ENCODE measurements at regions not wholly inside any gene's neighbourhood (a gene's known extent, or its start where the extent isn't known, plus 50 kb on each side); places are given as distances from the start of the nearest gene placed in this dataset.

- WGBS, 2 donors = 90 to 91% methylated on average over 5 of the region's 5 CpGs
- Histone ChIP-seq H3K36me3 (no peaks in the 10 kb centered on the region), H3K4me1 (no peaks in the 10 kb centered on the region), H3K9me3 (no peaks in the 10 kb centered on the region), H3K27ac (no peak overlapping the region), H3K4me3 (no peak overlapping the region), H3K27me3 (no peaks in the 10 kb centered on the region)
- DNase-seq (no peak), ATAC-seq (ENCODE audit: low FRiP score in 2 of 2) (no peak)
- no peak for TF ChIP-seq POLR2A (IDR thresholded peaks at IDR 0.05)
- TF ChIP-seq POLR2AphosphoS5 (IDR thresholded peaks at IDR 0.05) = no peak
- TF ChIP-seq, protein P1, sequence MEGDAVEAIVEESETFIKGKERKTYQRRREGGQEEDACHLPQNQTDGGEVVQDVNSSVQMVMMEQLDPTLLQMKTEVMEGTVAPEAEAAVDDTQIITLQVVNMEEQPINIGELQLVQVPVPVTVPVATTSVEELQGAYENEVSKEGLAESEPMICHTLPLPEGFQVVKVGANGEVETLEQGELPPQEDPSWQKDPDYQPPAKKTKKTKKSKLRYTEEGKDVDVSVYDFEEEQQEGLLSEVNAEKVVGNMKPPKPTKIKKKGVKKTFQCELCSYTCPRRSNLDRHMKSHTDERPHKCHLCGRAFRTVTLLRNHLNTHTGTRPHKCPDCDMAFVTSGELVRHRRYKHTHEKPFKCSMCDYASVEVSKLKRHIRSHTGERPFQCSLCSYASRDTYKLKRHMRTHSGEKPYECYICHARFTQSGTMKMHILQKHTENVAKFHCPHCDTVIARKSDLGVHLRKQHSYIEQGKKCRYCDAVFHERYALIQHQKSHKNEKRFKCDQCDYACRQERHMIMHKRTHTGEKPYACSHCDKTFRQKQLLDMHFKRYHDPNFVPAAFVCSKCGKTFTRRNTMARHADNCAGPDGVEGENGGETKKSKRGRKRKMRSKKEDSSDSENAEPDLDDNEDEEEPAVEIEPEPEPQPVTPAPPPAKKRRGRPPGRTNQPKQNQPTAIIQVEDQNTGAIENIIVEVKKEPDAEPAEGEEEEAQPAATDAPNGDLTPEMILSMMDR (IDR thresholded peaks at IDR 0.05) = no peak
- TF ChIP-seq EP300 (IDR thresholded peaks at IDR 0.05) = no peak
Observed at GRCh38 chr16:59743504-59743903, 1009.4 kb upstream of the GOT2 start.

DNA sequence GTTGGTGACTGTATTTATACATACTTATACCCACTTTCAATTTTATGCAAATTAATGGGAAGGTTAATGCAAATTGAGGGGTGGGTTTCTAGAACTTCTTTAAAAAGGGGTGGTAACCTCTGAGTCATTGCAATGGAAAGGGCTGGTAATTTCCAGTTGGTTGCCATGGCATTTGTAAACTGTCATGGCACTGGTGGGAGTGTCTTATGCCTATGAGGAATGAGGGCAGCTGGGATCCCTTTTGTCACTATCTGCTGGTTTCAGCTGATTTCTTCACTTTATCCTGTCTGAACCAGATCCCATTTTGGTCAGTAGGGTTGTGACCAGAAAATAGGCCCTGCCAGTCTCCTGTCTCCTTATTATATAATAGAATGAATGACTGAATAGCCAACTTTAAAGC lies 1006.7 kb upstream of the GOT2 start:
- H3K27me3 ChIP-seq = no peaks in the 10 kb centered on the region
- no peak for TF ChIP-seq POLR2A (IDR thresholded peaks at IDR 0.05)
- TF ChIP-seq POLR2AphosphoS5 (IDR thresholded peaks at IDR 0.05) = no peak
- TF ChIP-seq EP300 (IDR thresholded peaks at IDR 0.05) = no peak
- TF ChIP-seq, protein P1 (IDR thresholded peaks at IDR 0.05) = no peak
- ATAC-seq (ENCODE audit: low FRiP score in 2 of 2) = no peak

GRCh38 chr16:59737274-59737673 lies 1003.2 kb upstream of the GOT2 start:
- Histone ChIP-seq H3K4me1 (no peaks in the 10 kb centered on the region), H3K4me3 (no peak overlapping the region), H3K9me3 (no peaks in the 10 kb centered on the region), H3K27ac (no peak overlapping the region), H3K36me3 (no peaks in the 10 kb centered on the region), H3K27me3 (no peaks in the 10 kb centered on the region)
- DNase-seq (no peak), ATAC-seq (ENCODE audit: low FRiP score in 2 of 2) (no peak)
- TF ChIP-seq, protein P1 (IDR thresholded peaks at IDR 0.05) = no peak
- TF ChIP-seq POLR2A (IDR thresholded peaks at IDR 0.05) (no peak), EP300 (IDR thresholded peaks at IDR 0.05) (no peak), POLR2AphosphoS5 (IDR thresholded peaks at IDR 0.05) (no peak)
- WGBS, 2 donors = 54% methylated on average over 1 of the region's 1 CpG

More for the DNA sequence above, 1006.7 kb upstream of the GOT2 start:
- Histone ChIP-seq H3K4me3 (no peak overlapping the region), H3K27ac (no peak overlapping the region), H3K4me1 (no peaks in the 10 kb centered on the region), H3K9me3 (no peaks in the 10 kb centered on the region), H3K36me3 (no peaks in the 10 kb centered on the region)
- DNase-seq = no peak

DNA sequence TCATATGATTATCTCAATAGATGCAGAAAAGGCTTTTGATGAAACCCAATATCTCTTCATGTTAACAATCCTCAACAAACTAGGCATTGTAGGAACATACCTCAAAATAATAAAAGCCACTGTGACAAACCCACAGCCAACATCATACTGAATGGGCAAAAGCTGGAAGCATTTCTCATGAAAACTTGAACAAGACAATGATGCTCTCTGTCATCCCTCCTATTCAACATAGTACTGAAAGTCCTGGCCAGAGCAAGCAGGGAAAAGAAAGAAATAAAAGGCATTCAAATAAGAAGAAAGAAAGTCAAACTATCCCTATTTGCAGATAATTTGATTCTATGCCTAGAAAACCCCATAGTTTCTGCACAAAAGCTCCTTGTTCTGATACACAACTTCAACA lies 999.2 kb upstream of the GOT2 start:
- H3K4me3 ChIP-seq = no peak overlapping the region
- ATAC-seq (ENCODE audit: low FRiP score in 2 of 2) = no peak
- H3K4me1 ChIP-seq = no peaks in the 10 kb centered on the region
- H3K36me3 ChIP-seq = no peaks in the 10 kb centered on the region
- no peak overlapping the region for H3K27ac ChIP-seq
- no peaks in the 10 kb centered on the region for H3K27me3 ChIP-seq
- TF ChIP-seq POLR2A (IDR thresholded peaks at IDR 0.05) (no peak), POLR2AphosphoS5 (IDR thresholded peaks at IDR 0.05) (no peak)
- no peak for DNase-seq
- no peaks in the 10 kb centered on the region for H3K9me3 ChIP-seq

DNA sequence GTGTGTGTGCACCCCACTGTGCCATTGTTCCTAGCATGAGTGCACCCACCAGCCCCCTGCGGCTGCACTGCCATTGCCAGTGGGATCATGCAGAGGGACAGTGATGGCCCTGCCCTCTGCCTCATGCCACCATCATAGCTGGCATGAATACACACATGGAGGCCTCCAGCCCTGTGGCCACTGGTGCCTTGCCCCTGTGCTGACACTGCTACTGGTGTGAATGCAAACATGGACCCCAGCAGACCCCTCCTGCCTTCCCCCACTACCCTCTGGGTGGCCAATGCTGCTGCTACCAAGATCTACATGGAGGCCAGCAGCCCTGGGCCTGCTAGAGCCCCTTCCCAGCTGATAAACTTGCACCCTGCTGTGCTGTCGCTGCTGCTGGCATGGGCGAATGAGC lies 995.5 kb upstream of the GOT2 start:
- Histone ChIP-seq H3K4me1 (no peaks in the 10 kb centered on the region), H3K27ac (no peak overlapping the region), H3K27me3 (no peaks in the 10 kb centered on the region), H3K4me3 (no peak overlapping the region), H3K36me3 (no peaks in the 10 kb centered on the region), H3K9me3 (no peaks in the 10 kb centered on the region)
- 100% methylated on average over 1 to 3 of the region's 3 CpGs for WGBS, 2 donors
- TF ChIP-seq POLR2A (IDR thresholded peaks at IDR 0.05) (no peak), EP300 (IDR thresholded peaks at IDR 0.05) (no peak), POLR2AphosphoS5 (IDR thresholded peaks at IDR 0.05) (no peak)
- TF ChIP-seq, protein P1 (IDR thresholded peaks at IDR 0.05) = no peak
- peak in 1 of 2 donors; percentile 12 for DNase-seq
- ATAC-seq (ENCODE audit: low FRiP score in 2 of 2) = no peak

All from upper lobe of left lung (tissue), 6 donors.